ENCODE measurements at regions not wholly inside any gene's neighbourhood (a gene's known extent, or its start where the extent isn't known, plus 50 kb on each side); places are given as distances from the start of the nearest gene placed in this dataset.
"Not testable (repeated sequence)": the region's sequence is repeated elsewhere in the genome, so short reads cannot be mapped to it uniquely, and the experiment has no call there.

GRCh38 chr3:134106580-134106979, 76.9 kb upstream of the SLCO2A1 start:
- Mint-ChIP-seq H3K4me1 (ENCODE audit: low read depth) (no peaks in the 10 kb centered on the region), H3K4me3 (ENCODE audit: unreplicated experiment) (no peak overlapping the region), H3K9me3 (ENCODE audit: low read depth) (peaks cover 33% of the 10 kb centered on the region), H3K27ac (ENCODE audit: unreplicated experiment) (no peak overlapping the region), H3K36me3 (ENCODE audit: low read depth) (peaks cover 44% of the 10 kb centered on the region), H3K27me3 (ENCODE audit: low read depth) (no peaks in the 10 kb centered on the region)
- TF ChIP-seq, protein P1, sequence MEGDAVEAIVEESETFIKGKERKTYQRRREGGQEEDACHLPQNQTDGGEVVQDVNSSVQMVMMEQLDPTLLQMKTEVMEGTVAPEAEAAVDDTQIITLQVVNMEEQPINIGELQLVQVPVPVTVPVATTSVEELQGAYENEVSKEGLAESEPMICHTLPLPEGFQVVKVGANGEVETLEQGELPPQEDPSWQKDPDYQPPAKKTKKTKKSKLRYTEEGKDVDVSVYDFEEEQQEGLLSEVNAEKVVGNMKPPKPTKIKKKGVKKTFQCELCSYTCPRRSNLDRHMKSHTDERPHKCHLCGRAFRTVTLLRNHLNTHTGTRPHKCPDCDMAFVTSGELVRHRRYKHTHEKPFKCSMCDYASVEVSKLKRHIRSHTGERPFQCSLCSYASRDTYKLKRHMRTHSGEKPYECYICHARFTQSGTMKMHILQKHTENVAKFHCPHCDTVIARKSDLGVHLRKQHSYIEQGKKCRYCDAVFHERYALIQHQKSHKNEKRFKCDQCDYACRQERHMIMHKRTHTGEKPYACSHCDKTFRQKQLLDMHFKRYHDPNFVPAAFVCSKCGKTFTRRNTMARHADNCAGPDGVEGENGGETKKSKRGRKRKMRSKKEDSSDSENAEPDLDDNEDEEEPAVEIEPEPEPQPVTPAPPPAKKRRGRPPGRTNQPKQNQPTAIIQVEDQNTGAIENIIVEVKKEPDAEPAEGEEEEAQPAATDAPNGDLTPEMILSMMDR (IDR thresholded peaks at IDR 0.05): no peak
- DNase-seq (ENCODE audit: low spot score): no peak

GRCh38 chr3:134105876-134106556, 76.3 kb upstream of the SLCO2A1 start:
- TF ChIP-seq, protein P1 (IDR thresholded peaks at IDR 0.05): no peak
- DNase-seq (ENCODE audit: low spot score): no peak
- Mint-ChIP-seq H3K4me3 (ENCODE audit: unreplicated experiment) (no peak overlapping the region), H3K27me3 (ENCODE audit: low read depth) (no peaks in the 10 kb centered on the region), H3K27ac (ENCODE audit: unreplicated experiment) (no peak overlapping the region), H3K4me1 (ENCODE audit: low read depth) (no peaks in the 10 kb centered on the region), H3K36me3 (ENCODE audit: low read depth) (peaks cover 43% of the 10 kb centered on the region), H3K9me3 (ENCODE audit: low read depth) (peaks cover 33% of the 10 kb centered on the region)

GRCh38 chr3:134104031-134104430, 74.3 kb upstream of the SLCO2A1 start:
- TF ChIP-seq, protein P1 (IDR thresholded peaks at IDR 0.05): no peak
- Mint-ChIP-seq H3K4me1 (ENCODE audit: low read depth) (no peaks in the 10 kb centered on the region), H3K27ac (ENCODE audit: unreplicated experiment) (no peak overlapping the region), H3K27me3 (ENCODE audit: low read depth) (no peaks in the 10 kb centered on the region), H3K36me3 (ENCODE audit: low read depth) (peaks cover 46% of the 10 kb centered on the region), H3K9me3 (ENCODE audit: low read depth) (peaks cover 39% of the 10 kb centered on the region), H3K4me3 (ENCODE audit: unreplicated experiment) (no peak overlapping the region)
- no peak for DNase-seq (ENCODE audit: low spot score)

- no peak overlapping the region for H3K4me3 Mint-ChIP-seq (ENCODE audit: unreplicated experiment)
- no peak overlapping the region for H3K27ac Mint-ChIP-seq (ENCODE audit: unreplicated experiment)
- peaks cover 50% of the 10 kb centered on the region for H3K36me3 Mint-ChIP-seq (ENCODE audit: low read depth)
- H3K4me1 Mint-ChIP-seq (ENCODE audit: low read depth): no peaks in the 10 kb centered on the region
- DNase-seq (ENCODE audit: low spot score): no peak
- TF ChIP-seq, protein P1 (IDR thresholded peaks at IDR 0.05): no peak
- H3K9me3 Mint-ChIP-seq (ENCODE audit: low read depth): peaks cover 45% of the 10 kb centered on the region
- H3K27me3 Mint-ChIP-seq (ENCODE audit: low read depth): no peaks in the 10 kb centered on the region
These were observed 73.7 kb upstream of the SLCO2A1 start for GRCh38 chr3:134103470-134103869.

GRCh38 chr3:134102976-134103375, 73.3 kb upstream of the SLCO2A1 start:
- peaks cover 49% of the 10 kb centered on the region for H3K9me3 Mint-ChIP-seq (ENCODE audit: low read depth)
- H3K4me3 Mint-ChIP-seq (ENCODE audit: unreplicated experiment): no peak overlapping the region
- H3K36me3 Mint-ChIP-seq (ENCODE audit: low read depth): peaks cover 52% of the 10 kb centered on the region
- no peaks in the 10 kb centered on the region for H3K27me3 Mint-ChIP-seq (ENCODE audit: low read depth)
- no peak for DNase-seq (ENCODE audit: low spot score)
- no peaks in the 10 kb centered on the region for H3K4me1 Mint-ChIP-seq (ENCODE audit: low read depth)
- no peak overlapping the region for H3K27ac Mint-ChIP-seq (ENCODE audit: unreplicated experiment)
- TF ChIP-seq, protein P1 (IDR thresholded peaks at IDR 0.05): no peak

GRCh38 chr3:134096214-134096613, 66.5 kb upstream of the SLCO2A1 start:
- H3K4me1 Mint-ChIP-seq (ENCODE audit: low read depth); H3K4me3 Mint-ChIP-seq (ENCODE audit: unreplicated experiment); DNase-seq (ENCODE audit: low spot score); H3K27ac Mint-ChIP-seq (ENCODE audit: unreplicated experiment); H3K27me3 Mint-ChIP-seq (ENCODE audit: low read depth): not testable (repeated sequence)
- peaks cover 45% of the 10 kb centered on the region for H3K9me3 Mint-ChIP-seq (ENCODE audit: low read depth)
- peaks cover 22% of the 10 kb centered on the region for H3K36me3 Mint-ChIP-seq (ENCODE audit: low read depth)
